A673 (cell line): ENCODE measurements at regions not wholly inside any gene's neighbourhood (a gene's known extent, or its start where the extent isn't known, plus 50 kb on each side); places are given as distances from the start of the nearest gene placed in this dataset.

Source experiments
- BruUV-seq: library from RNA; stranded (reverse); fragments of 400-500 nt; replicated peaks from 2 replicates; lab custom pipeline; 2021; lab: Mats Ljungman, UMichigan
- CTCF ChIA-PET: fragments of 300-600 bp; sonication (Branson Sonifier 250); formaldehyde crosslinking; loops from one replicate; lab custom pipeline; 2022; ENCODE audit warnings: antibody characterized with exemption; lab: Charles Lee
- POLR2A ChIA-PET: fragments of 300-600 bp; sonication (Branson Sonifier 250); formaldehyde crosslinking; loops from one replicate; lab custom pipeline; 2022; ENCODE audit warnings: antibody characterized with exemption; ENCODE audit not compliant: low non-redundant PET; lab: Charles Lee
- DNase-seq: peaks from one replicate; pipeline ENCODE4 v3.0.0-alpha.2; 2015; ENCODE audit warnings: low spot score
- H3K27ac ChIP-seq: fragments of 200-600 bp; sonication (generic); 2 replicates; pipeline ENCODE4 v1.5.1; 2016; ENCODE audit warnings: mixed run types, low read depth, mild to moderate bottlenecking, mixed read lengths, antibody characterized with exemption, low read length; ENCODE audit not compliant: poor library complexity, severe bottlenecking
- H3K27me3 ChIP-seq: fragments of 200-600 bp; sonication (generic); replicated peaks from 2 replicates; pipeline ENCODE4 v1.6.1; 2017; ENCODE audit warnings: mixed run types, low read depth, mild to moderate bottlenecking, mixed read lengths, antibody characterized with exemption, low read length; ENCODE audit not compliant: insufficient read depth, poor library complexity
- H3K36me3 ChIP-seq: fragments of 200-600 bp; sonication (generic); 2 replicates; pipeline ENCODE4 v1.6.1; 2016; ENCODE audit warnings: mixed run types, mild to moderate bottlenecking, mixed read lengths, antibody characterized with exemption, low read length; ENCODE audit not compliant: insufficient read depth, poor library complexity, severe bottlenecking
- H3K4me1 ChIP-seq: fragments of 200-600 bp; sonication (generic); 2 replicates; pipeline ENCODE4 v1.6.1; 2017; ENCODE audit warnings: mixed run types, mild to moderate bottlenecking, mixed read lengths, antibody characterized with exemption, low read length; ENCODE audit not compliant: insufficient read depth, poor library complexity, severe bottlenecking
- H3K4me3 ChIP-seq: fragments of 200-600 bp; sonication (generic); 2 replicates; pipeline ENCODE4 v1.5.1; 2016; ENCODE audit warnings: low read depth, mixed run types, mild to moderate bottlenecking, mixed read lengths, low read length; ENCODE audit not compliant: poor library complexity, severe bottlenecking
- H3K9me3 ChIP-seq: fragments of 200-600 bp; sonication (generic); 2 replicates; pipeline ENCODE4 v1.6.1; 2016; ENCODE audit warnings: mixed run types, low read depth, mild to moderate bottlenecking, mixed read lengths, antibody characterized with exemption, low read length; ENCODE audit not compliant: poor library complexity, severe bottlenecking
- CTCF ChIP-seq: fragments of 300-800, 200-600 bp; sonication (generic); conservative IDR thresholded peaks from 2 replicates; pipeline ENCODE4 v1.5.1; 2017; ENCODE audit warnings: low read depth, mild to moderate bottlenecking, antibody characterized with exemption, low read length, moderate library complexity, mixed read lengths
- EZH2 ChIP-seq: fragments of 200-600 bp; sonication (generic); IDR thresholded peaks from 2 replicates; pipeline ENCODE4 v1.6.1; 2017; ENCODE audit warnings: borderline replicate concordance, low read depth, mild to moderate bottlenecking, mixed read lengths, antibody characterized with exemption, low read length; ENCODE audit not compliant: poor library complexity, severe bottlenecking
- intact Hi-C: fragments of 100-400 bp; cut with micrococcal nuclease; formaldehyde crosslinking; loops from one replicate; pipeline ENCODE4 v1.10.0; 2022; ENCODE audit not compliant: unreplicated experiment

GRCh38 chr10:120701381-120701780, 149.8 kb upstream of the WDR11 start:
- no peak overlapping the region for H3K27ac ChIP-seq
- CTCF ChIA-PET = no interaction called here
- TF ChIP-seq CTCF (no peak), EZH2 (no peak)
- peaks cover 36% of the 10 kb centered on the region for H3K27me3 ChIP-seq
- H3K4me1 ChIP-seq = no peaks in the 10 kb centered on the region
- no peaks in the 10 kb centered on the region for H3K36me3 ChIP-seq
- H3K9me3 ChIP-seq = no peaks in the 10 kb centered on the region
- POLR2A ChIA-PET = no interaction called here
- no TSS peak for BruUV-seq
- H3K4me3 ChIP-seq = no peak overlapping the region
- intact Hi-C loops = no loop called here
- DNase-seq = no peak

- POLR2A ChIA-PET = no interaction called here
Measured at GRCh38 chr10:120702032-120702431, 149.1 kb upstream of the WDR11 start.

GRCh38 chr10:120705309-120705708, 145.9 kb upstream of the WDR11 start:
- ChIA-PET CTCF (no interaction called here), POLR2A (no interaction called here)
- H3K36me3 ChIP-seq = no peaks in the 10 kb centered on the region
- BruUV-seq = no TSS peak
- H3K4me3 ChIP-seq = no peak overlapping the region
- H3K27me3 ChIP-seq = peaks cover 41% of the 10 kb centered on the region
- H3K4me1 ChIP-seq = no peaks in the 10 kb centered on the region
- no peak overlapping the region for H3K27ac ChIP-seq
- no peaks in the 10 kb centered on the region for H3K9me3 ChIP-seq
- DNase-seq = no peak
- TF ChIP-seq CTCF (no peak), EZH2 (peak; percentile 67)
- intact Hi-C loops = no loop called here

More at GRCh38 chr10:120702032-120702431, 149.1 kb upstream of the WDR11 start:
- no peaks in the 10 kb centered on the region for H3K36me3 ChIP-seq
- peaks cover 41% of the 10 kb centered on the region for H3K27me3 ChIP-seq
- no TSS peak for BruUV-seq
- H3K9me3 ChIP-seq = no peaks in the 10 kb centered on the region
- CTCF ChIA-PET = no interaction called here
- no peak for DNase-seq
- no peak overlapping the region for H3K27ac ChIP-seq
- H3K4me3 ChIP-seq = no peak overlapping the region
- no peak for TF ChIP-seq EZH2
- TF ChIP-seq CTCF = no peak
- intact Hi-C loops = no loop called here
- no peaks in the 10 kb centered on the region for H3K4me1 ChIP-seq
